GM18517 (cell line): ENCODE measurements at regions not wholly inside any gene's neighbourhood (a gene's known extent, or its start where the extent isn't known, plus 50 kb on each side); places are given as distances from the start of the nearest gene placed in this dataset.
"Not testable (repeated sequence)": the region's sequence is repeated elsewhere in the genome, so short reads cannot be mapped to it uniquely, and the experiment has no call there.

Experiments
- ATAC-seq: cut with Tn5 transposase; IDR thresholded peaks from one replicate; pipeline ENCODE4 v1.9.1; 2021; ENCODE audit warnings: mild to moderate bottlenecking, moderate library complexity; ENCODE audit not compliant: unreplicated experiment

DNA sequence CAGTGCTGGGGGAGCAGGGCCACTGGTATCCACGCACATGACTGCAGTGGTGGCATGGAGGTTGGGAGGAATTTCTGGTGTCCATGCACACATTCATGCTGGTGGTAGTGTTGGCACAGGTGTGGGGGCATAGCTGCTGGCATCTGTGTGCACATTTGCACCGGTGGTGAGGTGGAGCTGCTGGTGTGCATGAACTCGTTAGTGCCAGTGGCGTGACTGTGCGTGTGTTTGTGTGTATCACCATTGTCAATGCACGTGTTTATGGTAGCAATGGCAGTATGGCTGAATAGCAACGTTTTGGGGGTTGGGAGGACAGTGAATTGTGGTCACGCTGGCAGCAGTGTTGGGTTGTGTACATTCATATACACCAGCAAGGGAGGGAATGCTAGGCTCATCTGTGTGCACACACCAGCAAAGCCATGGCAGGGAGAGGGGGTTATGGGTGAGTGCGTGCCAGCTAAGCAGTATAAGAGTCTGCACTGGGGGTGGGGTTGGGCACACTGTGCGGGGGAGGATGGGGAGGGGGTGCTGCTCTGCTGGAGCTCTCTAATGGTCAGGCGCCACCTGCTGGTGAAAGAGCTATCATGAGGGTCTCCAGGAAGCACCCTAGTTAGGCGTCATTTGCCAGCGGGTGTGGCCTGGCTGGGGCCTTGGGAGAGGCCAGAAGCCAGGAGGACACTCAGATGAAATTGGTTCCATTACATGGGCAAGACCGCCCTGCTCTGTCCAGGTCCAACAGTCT lies 626.1 kb upstream of the ID4 start:
- no peak for ATAC-seq

DNA sequence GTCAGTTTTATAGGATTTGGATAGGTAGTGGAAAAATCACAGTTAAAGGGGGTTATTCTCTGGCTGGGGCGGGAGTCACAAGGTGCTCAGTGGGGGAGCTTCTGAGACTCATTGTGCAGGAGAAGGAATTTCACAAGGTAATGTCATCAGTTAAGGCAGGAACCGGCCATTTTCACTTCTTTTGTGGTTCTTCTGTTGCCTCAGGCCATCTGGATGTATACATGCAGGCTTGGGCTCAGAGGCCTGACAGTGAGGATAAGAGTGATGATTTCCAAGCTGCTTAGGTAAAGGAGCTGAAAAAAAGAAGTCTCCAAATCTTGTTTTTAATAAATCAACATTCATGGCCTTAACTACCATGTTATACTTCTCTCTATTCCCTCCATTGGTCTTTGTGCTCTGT lies 622.9 kb upstream of the ID4 start:
- ATAC-seq: no peak

DNA sequence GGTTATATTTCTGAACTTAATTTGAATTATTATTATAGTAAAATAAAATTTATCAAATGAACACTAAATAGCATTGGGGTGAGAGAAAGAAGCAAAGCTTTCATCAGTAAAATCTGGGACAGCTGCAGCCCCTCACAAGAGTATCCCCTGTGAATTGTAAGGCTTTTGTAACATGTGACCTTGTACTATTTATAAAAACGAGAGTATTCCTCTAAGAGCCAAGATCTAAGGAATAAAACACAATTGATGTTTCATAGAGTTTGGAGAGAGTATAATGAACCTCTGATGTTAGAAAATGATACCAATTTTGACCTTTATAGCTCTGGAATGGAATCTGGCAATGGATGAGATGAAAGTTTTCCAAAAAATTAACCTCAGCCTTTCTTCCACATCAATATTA lies 617.2 kb upstream of the ID4 start:
- no peak for ATAC-seq

DNA sequence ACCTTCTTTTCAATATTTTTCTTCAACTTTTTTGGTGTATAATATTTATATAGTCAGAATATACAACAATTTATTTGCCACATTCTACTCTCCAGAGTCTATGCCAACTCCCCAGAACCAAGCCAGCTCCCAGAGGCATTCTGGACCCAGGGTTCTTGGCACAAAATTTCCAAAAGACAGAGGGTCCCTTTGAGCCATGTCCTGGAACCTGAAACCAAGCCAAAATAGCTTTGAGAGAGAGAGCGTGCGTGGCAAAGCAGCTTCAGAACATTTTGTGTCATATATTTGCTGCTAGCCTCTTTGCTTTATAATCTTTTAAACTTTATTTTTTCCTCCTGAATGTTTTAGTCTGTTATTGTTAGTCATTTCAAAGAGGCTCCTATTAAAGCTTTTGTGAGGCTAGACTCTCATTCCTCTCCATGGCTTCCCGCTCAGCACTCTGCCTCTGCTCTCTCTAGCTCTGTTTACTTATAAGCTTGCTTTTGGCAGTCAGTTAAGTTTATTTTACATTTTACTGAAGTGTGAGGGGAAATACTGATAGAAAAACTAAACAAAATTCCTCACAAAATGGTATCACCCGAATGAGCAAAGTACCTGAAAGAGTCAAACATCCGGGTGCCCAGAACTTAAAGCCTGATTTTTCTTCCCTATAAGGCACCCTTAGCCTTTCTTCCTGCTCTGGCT lies 605.1 kb upstream of the ID4 start:
- no peak for ATAC-seq

DNA sequence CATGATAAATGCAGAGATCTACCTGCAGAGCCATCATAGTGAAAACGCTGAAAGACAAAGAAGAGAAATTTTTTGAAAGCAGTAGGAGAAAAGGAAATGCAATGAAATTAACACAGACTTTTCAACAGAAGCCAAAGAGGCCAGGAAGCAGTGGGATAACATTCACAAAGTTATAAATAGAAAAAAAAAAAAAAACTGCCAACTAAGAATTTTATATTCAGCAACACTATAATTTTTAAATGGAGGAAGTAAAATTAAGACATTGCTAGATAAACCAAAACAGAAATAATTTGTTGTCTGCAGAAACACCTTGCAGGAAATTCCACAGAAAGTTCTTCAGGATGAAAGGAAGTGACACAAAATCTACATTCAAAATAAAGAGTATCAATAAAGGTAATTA lies 591.5 kb upstream of the ID4 start:
- no peak for ATAC-seq

DNA sequence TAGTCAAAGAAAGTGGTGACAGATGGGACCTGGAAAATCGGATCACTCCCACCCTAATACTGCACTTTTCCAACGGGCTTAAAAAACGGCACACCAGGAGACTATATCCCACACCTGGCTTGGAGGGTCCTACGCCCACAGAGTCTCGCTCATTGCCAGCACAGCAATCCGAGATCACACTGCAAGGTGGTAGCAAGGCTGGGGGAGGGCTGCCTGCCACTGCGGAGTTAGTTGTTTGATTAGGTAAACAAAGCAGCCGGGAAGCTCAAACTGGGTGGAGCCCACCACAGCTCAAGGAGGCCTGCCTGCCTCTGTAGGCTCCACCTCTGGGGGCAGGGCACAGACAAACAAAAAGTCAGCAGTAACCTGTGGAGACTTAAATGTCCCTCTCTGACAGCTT lies 590.0 kb upstream of the ID4 start:
- not testable (repeated sequence) for ATAC-seq

DNA sequence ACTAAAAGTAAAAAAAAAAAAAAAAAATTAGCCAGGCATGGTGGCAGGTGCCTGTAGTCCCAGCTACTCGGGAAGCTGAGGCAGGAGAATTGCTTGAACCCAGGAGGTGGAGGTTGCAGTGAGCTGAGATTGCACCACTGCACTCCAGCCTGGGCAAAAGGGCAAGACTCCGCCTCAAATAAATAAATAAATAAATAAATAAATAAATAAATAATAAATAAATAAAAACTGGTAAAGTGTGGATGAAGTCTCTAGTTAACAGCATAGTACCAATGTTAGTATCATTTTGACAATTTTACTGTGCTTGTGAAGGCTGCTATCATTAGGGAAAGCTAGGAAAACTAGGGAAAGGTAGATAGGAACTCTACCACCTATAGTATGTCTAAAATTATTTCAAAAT lies 581.0 kb upstream of the ID4 start:
- ATAC-seq: not testable (repeated sequence)

DNA sequence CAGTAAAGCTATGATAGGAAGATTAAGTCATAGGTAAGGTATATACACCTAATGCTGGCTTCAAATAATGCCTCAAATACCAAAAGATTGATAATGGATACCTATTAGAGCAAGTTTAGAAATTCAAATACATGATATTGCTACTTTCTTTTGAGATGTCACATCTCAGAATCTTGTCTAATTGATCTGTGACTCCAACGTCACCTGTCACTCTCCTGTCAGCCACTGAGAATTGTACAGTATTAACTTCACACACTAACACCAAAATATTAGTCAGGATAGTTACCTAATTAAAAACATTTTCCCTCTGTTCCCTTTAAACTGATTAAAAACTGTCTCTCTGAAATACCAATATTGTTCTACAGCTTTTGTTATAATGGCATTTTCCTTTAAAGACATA lies 575.5 kb upstream of the ID4 start:
- ATAC-seq: no peak

DNA sequence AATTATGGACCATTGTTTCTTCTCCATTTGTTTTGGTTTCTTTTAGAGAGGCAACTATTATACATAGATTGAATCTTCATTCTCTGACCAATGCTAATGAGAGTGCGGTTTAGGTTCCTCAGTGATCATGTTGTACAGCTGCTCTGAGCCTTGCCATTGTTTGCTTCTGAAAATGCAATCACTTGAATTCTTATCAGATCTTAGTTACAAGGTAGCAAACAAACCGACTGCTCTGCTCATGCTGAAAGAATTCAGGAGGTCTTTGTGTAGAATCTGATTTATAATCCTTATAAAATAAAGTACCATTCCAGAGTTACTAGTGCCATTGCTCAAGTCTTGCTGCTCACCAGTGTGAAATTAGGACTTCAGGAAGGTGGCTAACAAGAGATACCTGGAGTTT lies 569.1 kb upstream of the ID4 start:
- no peak for ATAC-seq

DNA sequence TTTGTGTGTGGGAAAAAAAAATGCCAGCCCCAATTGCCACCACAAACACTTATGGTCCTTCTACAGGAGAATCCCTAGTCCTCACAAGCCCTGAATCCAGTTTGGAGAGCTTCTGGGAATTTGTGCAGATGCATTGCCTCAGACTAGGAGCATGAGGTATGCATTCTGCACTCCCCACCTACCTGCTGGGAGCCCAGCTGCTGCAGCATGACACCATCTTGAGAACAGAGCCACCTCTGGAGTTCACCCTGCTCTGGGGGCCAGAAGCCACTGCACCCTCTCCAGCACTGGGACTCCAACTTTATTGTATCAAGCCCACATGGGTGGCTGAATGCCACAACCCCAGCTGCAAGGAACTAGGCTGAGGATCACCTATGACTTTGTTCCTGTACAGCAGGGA lies 568.5 kb upstream of the ID4 start:
- ATAC-seq: no peak

DNA sequence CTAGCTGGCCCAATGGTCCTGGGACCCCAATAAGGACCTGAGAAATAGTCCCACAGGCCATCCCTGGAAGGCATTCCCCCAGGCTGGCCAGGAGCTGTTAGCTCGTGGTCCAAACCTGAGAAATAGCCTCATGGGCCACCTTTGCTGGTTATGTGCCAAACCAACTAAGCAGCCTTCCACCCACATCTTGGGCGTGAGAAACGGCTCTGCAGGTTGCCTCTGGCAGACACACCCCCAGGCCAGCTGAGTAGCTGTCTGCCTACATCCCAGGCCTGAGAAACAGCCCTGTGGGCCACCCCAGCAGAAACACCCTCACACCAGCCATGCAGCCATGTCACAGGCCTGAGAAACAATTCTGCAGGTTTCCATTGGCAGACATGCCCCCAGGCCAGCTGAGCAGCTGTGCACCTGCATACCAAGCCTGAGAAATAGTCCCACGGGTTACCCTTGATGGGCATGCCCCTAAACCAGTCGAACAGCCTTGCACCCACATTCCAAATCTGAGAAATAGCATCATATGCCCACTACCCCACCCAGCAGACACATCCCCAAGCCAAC lies 567.8 kb upstream of the ID4 start:
- ATAC-seq: no peak

DNA sequence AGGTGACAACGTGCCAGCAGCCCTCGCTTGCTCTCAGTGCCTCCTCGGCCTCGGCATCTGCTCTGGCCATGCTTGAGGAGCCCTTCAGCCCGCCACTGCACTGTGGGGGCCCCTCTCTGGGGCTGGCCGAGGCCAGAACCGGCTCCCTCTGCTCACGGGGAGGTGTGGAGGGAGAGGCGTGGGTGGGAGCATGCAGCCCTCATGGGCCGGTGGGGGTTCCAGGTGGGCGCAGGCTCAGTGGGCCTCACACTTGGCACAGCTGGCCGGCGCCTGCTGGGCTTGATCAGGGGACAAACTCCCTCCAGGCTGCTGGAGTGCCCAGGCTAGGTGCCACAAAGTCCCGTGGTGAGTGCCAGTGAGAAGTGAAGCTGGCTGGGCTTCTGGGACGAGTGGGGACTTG lies 566.6 kb upstream of the ID4 start:
- ATAC-seq: no peak

DNA sequence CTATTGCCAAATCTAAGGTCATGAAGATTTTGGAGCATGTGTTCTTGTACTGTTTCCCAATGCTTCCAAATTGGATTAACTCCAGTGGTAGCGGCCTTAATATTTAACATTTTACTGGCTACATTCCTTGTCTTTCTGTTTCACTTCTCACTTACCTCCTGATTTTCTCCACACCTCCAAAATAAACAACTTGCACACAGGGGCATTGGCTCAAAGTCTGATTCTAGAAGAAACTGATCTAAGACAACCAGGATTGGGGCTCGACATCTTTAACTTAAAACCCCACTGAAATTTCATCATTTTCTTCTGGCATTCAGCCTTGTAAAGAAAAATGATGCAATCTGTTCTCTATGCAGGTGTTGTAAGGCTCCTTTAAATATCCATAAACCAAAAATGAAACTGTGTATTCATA lies 557.9 kb upstream of the ID4 start:
- ATAC-seq: no peak

DNA sequence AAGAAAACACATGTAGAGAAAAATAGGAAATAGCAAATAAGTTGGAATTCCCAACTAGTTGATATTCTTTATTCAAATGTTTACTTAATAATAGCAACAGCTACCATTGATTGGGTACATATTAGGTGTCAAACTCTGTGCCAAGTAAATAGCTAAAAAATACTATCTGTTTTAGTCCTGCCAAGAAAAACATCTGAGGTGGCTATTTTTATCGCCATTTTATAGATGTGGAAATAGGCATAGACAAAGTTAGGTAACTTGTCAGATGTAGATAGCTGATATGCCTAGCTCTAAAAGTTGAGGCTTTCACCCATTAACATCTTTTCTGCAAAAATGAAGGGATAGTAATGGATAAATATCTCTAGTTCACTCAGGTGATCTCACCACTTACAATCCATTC lies 549.2 kb upstream of the ID4 start:
- no peak for ATAC-seq

DNA sequence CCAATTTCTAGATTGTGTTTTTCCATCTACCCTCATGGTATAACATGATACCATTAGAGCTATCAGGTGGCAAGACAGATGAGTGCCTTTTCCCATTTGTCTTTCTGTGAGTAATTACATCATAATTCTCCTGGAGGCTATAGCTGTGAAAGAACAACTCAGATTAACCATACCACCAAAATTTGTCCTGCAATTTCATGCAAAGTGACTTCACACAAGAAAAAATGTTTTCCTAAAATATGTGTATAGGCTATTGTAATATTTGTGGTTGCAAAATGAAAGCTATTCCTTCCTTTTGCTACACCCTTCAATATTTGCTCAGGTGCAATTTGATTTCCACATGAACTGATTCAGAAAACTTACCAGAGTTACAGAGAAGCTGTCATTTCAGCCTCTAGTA lies 547.7 kb upstream of the ID4 start:
- ATAC-seq: no peak

DNA sequence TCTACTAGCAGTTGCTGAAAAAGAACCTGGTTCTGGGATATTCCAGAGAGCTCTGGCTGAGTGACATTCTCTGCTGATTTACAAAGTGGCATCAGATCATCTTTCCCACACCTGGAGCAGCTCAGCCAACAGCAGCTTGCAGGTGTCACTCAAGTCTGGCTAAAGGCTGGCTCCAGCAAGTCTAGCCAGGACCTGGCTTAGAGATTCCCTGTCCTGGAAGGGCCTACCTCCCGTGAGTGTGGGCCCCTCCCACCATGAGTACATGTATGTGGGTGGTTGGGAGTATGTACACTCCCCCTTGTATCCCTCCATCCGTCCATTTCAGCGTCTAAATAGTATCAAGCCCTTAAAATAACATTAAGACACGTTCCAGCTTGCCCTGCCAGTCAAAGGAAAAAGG lies 539.3 kb upstream of the ID4 start:
- no peak for ATAC-seq

DNA sequence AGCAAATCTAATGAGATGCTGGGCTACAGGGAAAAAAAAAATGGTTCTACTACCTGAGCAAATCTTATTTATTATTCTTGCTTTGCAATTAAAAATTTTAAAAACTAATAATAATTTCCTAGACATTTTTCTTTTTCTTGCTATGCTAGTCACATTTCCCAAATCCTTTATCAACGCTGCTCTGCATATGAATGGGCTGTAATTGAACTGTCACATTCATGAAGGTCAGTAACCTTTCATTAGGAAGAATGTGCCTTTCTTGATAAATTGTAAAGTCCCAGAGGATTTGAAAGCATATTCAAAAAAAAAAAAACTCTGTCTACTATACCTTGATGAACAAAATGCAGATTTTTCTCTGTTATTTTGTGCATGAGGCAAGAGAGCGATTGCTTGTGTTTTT lies 538.7 kb upstream of the ID4 start:
- ATAC-seq: no peak

DNA sequence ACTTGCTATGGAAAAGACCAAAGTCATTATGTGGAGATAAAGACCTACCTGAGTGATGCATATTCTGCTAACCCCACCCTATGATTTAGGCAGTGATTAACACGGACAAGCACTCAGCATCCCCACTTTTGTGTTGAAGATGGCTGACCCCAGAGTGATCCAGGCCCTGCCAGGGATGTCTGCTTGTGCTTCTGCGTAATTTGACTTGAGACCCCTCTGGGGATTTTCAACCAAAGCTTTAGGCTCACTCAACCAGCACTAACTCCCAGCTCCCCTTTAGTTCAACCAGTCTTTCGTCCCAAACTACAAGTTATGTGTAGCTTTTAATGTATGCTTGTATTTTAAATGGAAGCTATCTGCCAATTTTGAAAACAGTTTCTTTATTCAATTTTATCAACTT lies 538.0 kb upstream of the ID4 start:
- ATAC-seq: no peak

DNA sequence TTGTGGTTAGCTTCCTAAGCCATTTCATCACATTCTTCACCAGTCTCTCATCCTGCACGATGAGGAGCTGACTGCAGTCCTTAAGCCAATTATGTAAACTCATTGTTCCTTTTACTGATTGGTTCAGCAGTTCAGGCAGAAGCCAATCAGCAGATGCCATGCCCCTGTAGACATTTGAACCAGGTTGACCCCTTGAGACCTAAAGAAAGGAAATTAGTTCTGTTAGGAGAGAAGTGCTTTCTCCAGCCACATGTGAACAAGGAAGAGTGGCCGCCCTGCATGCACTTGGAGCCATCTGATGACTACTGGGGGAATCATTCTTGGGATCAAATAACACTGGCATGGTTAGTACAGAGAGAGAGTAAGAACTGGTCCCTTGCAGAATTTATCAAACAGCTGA lies 535.2 kb upstream of the ID4 start:
- ATAC-seq: no peak

DNA sequence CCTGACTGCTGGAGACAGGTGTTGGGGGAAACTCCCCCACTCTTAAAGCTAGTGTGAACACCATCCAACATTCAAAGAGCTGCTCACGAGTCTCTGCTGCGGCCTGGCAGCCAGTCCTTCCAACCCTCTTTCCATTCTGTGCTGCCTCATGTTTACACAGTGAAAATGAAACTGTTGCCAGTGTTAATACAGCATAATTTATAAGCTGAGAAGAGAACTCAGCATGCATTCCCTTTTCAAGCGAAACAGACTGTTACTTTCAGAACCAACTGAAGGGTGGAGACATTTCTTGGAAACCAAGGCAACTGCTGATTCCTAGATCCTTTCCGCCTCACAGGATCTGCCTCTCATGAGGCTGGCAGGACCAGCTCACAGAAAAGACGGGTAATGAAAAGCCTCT lies 533.8 kb upstream of the ID4 start:
- ATAC-seq: no peak

DNA sequence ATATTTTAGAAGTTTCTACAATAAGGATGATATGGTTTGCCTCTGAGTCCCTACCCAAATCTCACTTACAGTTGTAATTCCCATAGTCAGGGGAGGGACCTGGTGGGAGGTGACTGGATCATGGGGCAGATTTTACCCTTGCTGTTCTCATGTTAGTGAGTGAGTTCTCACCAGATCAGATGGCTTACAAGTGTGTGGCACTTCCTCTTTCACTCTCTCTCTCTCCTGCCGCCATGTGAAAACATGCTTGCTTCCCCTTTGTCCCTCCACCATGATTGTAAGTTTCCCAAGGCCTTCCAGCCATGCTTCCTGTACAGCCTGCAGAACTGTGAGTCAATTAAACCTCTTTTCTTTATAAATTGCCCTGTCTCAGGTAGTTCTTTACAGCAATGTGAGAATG lies 527.5 kb upstream of the ID4 start:
- ATAC-seq: no peak

DNA sequence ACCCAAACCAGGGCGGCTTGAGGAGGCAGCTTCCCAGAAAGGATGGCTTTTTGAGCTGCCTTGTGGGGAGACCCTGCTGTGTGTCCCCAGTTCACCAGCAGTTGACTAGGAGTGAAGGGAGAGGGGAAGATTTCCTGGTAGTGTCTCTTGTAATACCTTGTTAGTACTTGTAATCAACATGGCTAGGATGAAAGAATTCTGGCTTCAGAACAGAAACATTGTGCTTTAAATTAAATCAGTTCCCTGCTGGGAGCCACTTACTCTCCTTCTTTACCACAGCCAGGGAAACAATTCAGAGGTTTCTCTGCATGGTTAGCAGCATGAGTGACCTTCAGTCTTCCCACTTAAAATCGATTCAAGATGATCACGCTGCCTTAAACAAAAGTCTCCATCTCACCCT lies 525.4 kb upstream of the ID4 start:
- no peak for ATAC-seq
